Activated B cell treated with CpG ODN at 0.5 μM for 24 hours (primary cell): ENCODE measurements at regions not wholly inside any gene's neighbourhood (a gene's known extent, or its start where the extent isn't known, plus 50 kb on each side); places are given as distances from the start of the nearest gene placed in this dataset.

Experiments
- ATAC-seq: fragments of 200-7000 bp; cut with Tn5 transposase; one replicate; pipeline ENCODE4 v1.10.0; 2021; ENCODE audit warnings: low read depth, mild to moderate bottlenecking, moderate library complexity
- CTCF ChIA-PET: fragments of 350-600 bp; sonication (Branson Sonifier 250); formaldehyde crosslinking; loops from one replicate; lab custom pipeline; 2021; ENCODE audit warnings: antibody characterized with exemption; lab: Charles Lee
- POLR2A ChIA-PET: fragments of 350-600 bp; sonication (Branson Sonifier 250); formaldehyde crosslinking; loops from one replicate; lab custom pipeline; 2021; ENCODE audit warnings: antibody characterized with exemption; lab: Charles Lee
- DNase-seq: peaks from one replicate; pipeline ENCODE4 v3.0.0; 2022
- H3K27ac Mint-ChIP-seq: one replicate; pipeline ENCODE4 v1.8.0; 2020; ENCODE audit warnings: mixed read lengths
- H3K27me3 Mint-ChIP-seq: one replicate; pipeline ENCODE4 v1.8.0; 2021; ENCODE audit warnings: mixed read lengths
- H3K36me3 Mint-ChIP-seq: one replicate; pipeline ENCODE4 v1.8.0; 2021; ENCODE audit warnings: low read depth, mixed read lengths
- H3K4me1 Mint-ChIP-seq: one replicate; pipeline ENCODE4 v1.8.0; 2021; ENCODE audit warnings: mixed read lengths
- H3K4me3 Mint-ChIP-seq: one replicate; pipeline ENCODE4 v1.8.0; 2020; ENCODE audit warnings: mild to moderate bottlenecking, mixed read lengths
- H3K9me3 Mint-ChIP-seq: one replicate; pipeline ENCODE4 v1.8.0; 2020; ENCODE audit warnings: mixed read lengths
- CTCF ChIP-seq: fragments of 200-600 bp; IDR thresholded peaks from one replicate; pipeline ENCODE4 v1.8.0; 2022; ENCODE audit warnings: antibody characterized with exemption, mild to moderate bottlenecking
- intact Hi-C: fragments of 100-400 bp; cut with micrococcal nuclease; formaldehyde crosslinking; loops from one replicate; pipeline ENCODE4 v1.15.1; 2024

- H3K4me3 Mint-ChIP-seq, result no peak overlapping the region
- no peaks in the 10 kb centered on the region for H3K9me3 Mint-ChIP-seq
- ChIA-PET POLR2A (no interaction called here), CTCF (no interaction called here)
- ATAC-seq (no peak), DNase-seq (no peak)
- no peak for TF ChIP-seq CTCF
- intact Hi-C loops, result no loop called here
- H3K27me3 Mint-ChIP-seq, result no peaks in the 10 kb centered on the region
- H3K36me3 Mint-ChIP-seq, result no peaks in the 10 kb centered on the region
- H3K27ac Mint-ChIP-seq, result no peak overlapping the region
- no peaks in the 10 kb centered on the region for H3K4me1 Mint-ChIP-seq
Observed at GRCh38 chr4:162586266-162586665, 422.5 kb upstream of the FSTL5 start.

- CTCF ChIA-PET, result no interaction called here
- intact Hi-C loops, result no loop called here
- TF ChIP-seq CTCF, result no peak
- Mint-ChIP-seq H3K9me3 (no peaks in the 10 kb centered on the region), H3K4me1 (no peaks in the 10 kb centered on the region), H3K36me3 (no peaks in the 10 kb centered on the region), H3K4me3 (no peak overlapping the region), H3K27ac (no peak overlapping the region), H3K27me3 (no peaks in the 10 kb centered on the region)
- no peak for ATAC-seq
- POLR2A ChIA-PET, result no interaction called here
- DNase-seq, result no peak
Observed at GRCh38 chr4:162582180-162582579, 418.4 kb upstream of the FSTL5 start.

- no peaks in the 10 kb centered on the region for H3K36me3 Mint-ChIP-seq
- CTCF ChIA-PET, result no interaction called here
- no peaks in the 10 kb centered on the region for H3K27me3 Mint-ChIP-seq
- intact Hi-C loops, result no loop called here
- ATAC-seq (no peak), DNase-seq (no peak)
- no peaks in the 10 kb centered on the region for H3K9me3 Mint-ChIP-seq
- POLR2A ChIA-PET, result no interaction called here
- no peak overlapping the region for H3K4me3 Mint-ChIP-seq
- no peak for TF ChIP-seq CTCF
- no peak overlapping the region for H3K27ac Mint-ChIP-seq
- H3K4me1 Mint-ChIP-seq, result no peaks in the 10 kb centered on the region
Observed at GRCh38 chr4:162565730-162566129, 401.9 kb upstream of the FSTL5 start.

GRCh38 chr4:162560073-162560472 lies 396.3 kb upstream of the FSTL5 start:
- Mint-ChIP-seq H3K27ac (no peak overlapping the region), H3K4me3 (no peak overlapping the region), H3K9me3 (no peaks in the 10 kb centered on the region), H3K27me3 (no peaks in the 10 kb centered on the region), H3K4me1 (no peaks in the 10 kb centered on the region), H3K36me3 (no peaks in the 10 kb centered on the region)
- ChIA-PET CTCF (no interaction called here), POLR2A (no interaction called here)
- DNase-seq (no peak), ATAC-seq (no peak)
- TF ChIP-seq CTCF, result no peak
- intact Hi-C loops, result no loop called here

GRCh38 chr4:162557516-162558106 lies 393.8 kb upstream of the FSTL5 start:
- CTCF ChIA-PET, result no interaction called here
- no peak for ATAC-seq

More at GRCh38 chr4:162557516-162558106, 393.8 kb upstream of the FSTL5 start:
- Mint-ChIP-seq H3K9me3 (no peaks in the 10 kb centered on the region), H3K36me3 (no peaks in the 10 kb centered on the region), H3K4me3 (no peak overlapping the region), H3K27ac (no peak overlapping the region), H3K4me1 (no peaks in the 10 kb centered on the region), H3K27me3 (no peaks in the 10 kb centered on the region)
- intact Hi-C loops, result no loop called here
- DNase-seq, result no peak
- no peak for TF ChIP-seq CTCF
- POLR2A ChIA-PET, result no interaction called here
